DMS53 treated with DMSO at 0.1 percent for 48 hours (cell line): ENCODE measurements at regions not wholly inside any gene's neighbourhood (a gene's known extent, or its start where the extent isn't known, plus 50 kb on each side); places are given as distances from the start of the nearest gene placed in this dataset.

ENCODE experiments used
- DNase-seq: peaks from one replicate; lab custom pipeline; 2025; ENCODE audit not compliant: unreplicated experiment; lab: John Stamatoyannopoulos, UW

GRCh38 chr9:16128003-16128402 lies 575.2 kb downstream of the CCDC171 start:
- no peak for DNase-seq

GRCh38 chr9:16131264-16131663 lies 578.4 kb downstream of the CCDC171 start:
- DNase-seq: no peak

- no peak for DNase-seq
These were observed 579.7 kb downstream of the CCDC171 start for GRCh38 chr9:16132513-16132912.

GRCh38 chr9:16133032-16133431 lies 580.2 kb downstream of the CCDC171 start:
- peak; percentile 47 for DNase-seq

- DNase-seq: peak; percentile 52
These were observed 580.8 kb downstream of the CCDC171 start for GRCh38 chr9:16133556-16134227.

- no peak for DNase-seq
These were observed 581.5 kb downstream of the CCDC171 start for GRCh38 chr9:16134351-16134750.

- no peak for DNase-seq
These were observed 583.1 kb downstream of the CCDC171 start for GRCh38 chr9:16135968-16136367.

GRCh38 chr9:16136451-16136850 lies 583.6 kb downstream of the CCDC171 start:
- DNase-seq: no peak

- no peak for DNase-seq
These were observed 584.1 kb downstream of the CCDC171 start for GRCh38 chr9:16136961-16137360.

- DNase-seq: no peak
These were observed 586.0 kb downstream of the CCDC171 start for GRCh38 chr9:16138561-16139491.

- no peak for DNase-seq
These were observed 586.9 kb downstream of the CCDC171 start for GRCh38 chr9:16139774-16140173.

GRCh38 chr9:16143310-16143709 lies 590.5 kb downstream of the CCDC171 start:
- DNase-seq: no peak

- no peak for DNase-seq
These were observed 591.4 kb downstream of the CCDC171 start for GRCh38 chr9:16143947-16144890.

- DNase-seq: no peak
These were observed 592.5 kb downstream of the CCDC171 start for GRCh38 chr9:16145196-16145950.

- no peak for DNase-seq
These were observed 594.9 kb downstream of the CCDC171 start for GRCh38 chr9:16147726-16148125.

- DNase-seq: no peak
These were observed 597.7 kb downstream of the CCDC171 start for GRCh38 chr9:16150501-16150900.

GRCh38 chr9:16150938-16151650 lies 598.3 kb downstream of the CCDC171 start:
- no peak for DNase-seq

GRCh38 chr9:16152276-16153101 lies 599.6 kb downstream of the CCDC171 start:
- DNase-seq: no peak

- no peak for DNase-seq
These were observed 600.4 kb downstream of the CCDC171 start for GRCh38 chr9:16153221-16153620.
